ENCODE measurements at regions not wholly inside any gene's neighbourhood (a gene's known extent, or its start where the extent isn't known, plus 50 kb on each side); places are given as distances from the start of the nearest gene placed in this dataset.

GRCh38 chr14:86333493-86333892 lies 803.5 kb downstream of the FLRT2 start (continued):
- no peak for TF ChIP-seq PRDM15 (CRISPR knock-in tag; IDR thresholded peaks at IDR 0.05)

- in situ Hi-C loops (cut with MboI), result no loop called here
- no peak for TF ChIP-seq SREBF1 (IDR thresholded peaks at IDR 0.05; ENCODE audit: low read length)
- no peak for TF ChIP-seq POLR2A (IDR thresholded peaks at IDR 0.05; ENCODE audit: low read depth, low read length)
- no peak for TF ChIP-seq CTCF (IDR thresholded peaks at IDR 0.05 in 2 of 3, conservative IDR thresholded peaks at IDR 0.05 in 1 of 3; ENCODE audit: control insufficient read depth in 2 of 3, extremely low read depth in 1 of 3, insufficient read depth in 1 of 3, low read depth in 3 of 3, low read length in 3 of 3)
- TF ChIP-seq BHLHE40 (IDR thresholded peaks at IDR 0.05; ENCODE audit: borderline replicate concordance in 1 of 2, low read depth in 2 of 2, low read length in 1 of 2), result no peak
- TF ChIP-seq CHD1 (IDR thresholded peaks at IDR 0.05; ENCODE audit: low read depth, low read length), result no peak
- no peak for TF ChIP-seq TCF12 (IDR thresholded peaks at IDR 0.05; ENCODE audit: low read depth, low read length)
- no peak for TF ChIP-seq IKZF2 (IDR thresholded peaks at IDR 0.05)
- TF ChIP-seq NFYA (IDR thresholded peaks at IDR 0.05; ENCODE audit: borderline replicate concordance, low read depth, low read length), result no peak
- no peak for TF ChIP-seq RELA (IDR thresholded peaks at IDR 0.05; ENCODE audit: borderline replicate concordance, partially characterized antibody)
- no peak for TF ChIP-seq ASH2L (IDR thresholded peaks at IDR 0.05; ENCODE audit: borderline replicate concordance, low read depth)
- TF ChIP-seq PRDM15 (CRISPR knock-in tag; IDR thresholded peaks at IDR 0.05), result no peak
These were observed 801.4 kb downstream of the FLRT2 start for GRCh38 chr14:86331341-86331740.

More at GRCh38 chr14:86331341-86331740, 801.4 kb downstream of the FLRT2 start:
- H3K4me1 ChIP-seq (ENCODE audit: control insufficient read depth, insufficient read depth, low read length), result no peaks in the 10 kb centered on the region
- FAIRE-seq, result no peak
- H3K27ac ChIP-seq (ENCODE audit: control insufficient read depth, insufficient read depth), result no peak overlapping the region
- no peaks in the 10 kb centered on the region for H3K36me3 ChIP-seq (ENCODE audit: control insufficient read depth in 2 of 2, insufficient read depth in 2 of 2, low read length in 1 of 2)
- intact Hi-C loops (cut with micrococcal nuclease; ENCODE audit: unreplicated experiment), result no loop called here
- 28% methylated on average over 3 of the region's 3 CpGs for WGBS (ENCODE audit: insufficient coverage, insufficient replicate concordance, low lambda C conversion rate, missing lambda C conversion rate)
- ATAC-seq, result no peak
- H3K27me3 ChIP-seq (replicated peaks in 1 of 2; ENCODE audit: control insufficient read depth in 2 of 2, insufficient read depth in 2 of 2, low read length in 1 of 2), result no peaks in the 10 kb centered on the region
- H3K4me3 ChIP-seq, result no peak overlapping the region
- no peak overlapping the region for H3K4me2 ChIP-seq (ENCODE audit: control insufficient read depth, insufficient read depth)
- SMC1A ChIA-PET (ENCODE audit: uncharacterized antibody, unreplicated experiment), result interaction anchor here (1.2 kb wide), 1 partner anchor 26 kb away, joined by 4 read pairs; no protein-coding TSS in a partner anchor
- POLR2A ChIA-PET, result no interaction called here
- no peak overlapping the region for H3K9ac ChIP-seq (ENCODE audit: control insufficient read depth, insufficient read depth, low read length)
- no peak for DNase-seq (ENCODE audit: low read depth, low spot score)
- RAD21 ChIA-PET (ENCODE audit: unreplicated experiment), result no interaction called here
- no peaks in the 10 kb centered on the region for H3K79me2 ChIP-seq (ENCODE audit: control insufficient read depth, insufficient read depth, low read length)
- no peaks in the 10 kb centered on the region for H3K9me3 ChIP-seq (replicated peaks; ENCODE audit: control insufficient read depth, insufficient read depth, low read length)
- no TSS peak for BruUV-seq (replicated peaks)
- CTCF ChIA-PET, result no interaction called here
- no peak overlapping the region for H2AFZ ChIP-seq (ENCODE audit: control insufficient read depth, low read depth, low read length)
- H4K20me1 ChIP-seq (ENCODE audit: control insufficient read depth, insufficient read depth), result no peaks in the 10 kb centered on the region
